HG02840 (cell line): ENCODE measurements at regions not wholly inside any gene's neighbourhood (a gene's known extent, or its start where the extent isn't known, plus 50 kb on each side); places are given as distances from the start of the nearest gene placed in this dataset.
"Not testable (repeated sequence)": the region's sequence is repeated elsewhere in the genome, so short reads cannot be mapped to it uniquely, and the experiment has no call there.

ENCODE experiments used
- ATAC-seq: cut with Tn5 transposase; IDR thresholded peaks from one replicate; pipeline ENCODE4 v1.9.1; 2021; ENCODE audit warnings: mild to moderate bottlenecking, moderate library complexity, moderate number of reproducible peaks; ENCODE audit not compliant: unreplicated experiment, low FRiP score

- ATAC-seq: not testable (repeated sequence)
These were observed 122.4 kb downstream of the NPIPB11 start for GRCh38 chr16:29284159-29284558.

- not testable (repeated sequence) for ATAC-seq
These were observed 128.2 kb downstream of the NPIPB11 start for GRCh38 chr16:29278097-29278871.

GRCh38 chr16:29276446-29276845 is 130.1 kb downstream of the NPIPB11 start:
- ATAC-seq: not testable (repeated sequence)

GRCh38 chr16:29274055-29275035 is 132.2 kb downstream of the NPIPB11 start:
- not testable (repeated sequence) for ATAC-seq

- not testable (repeated sequence) for ATAC-seq
These were observed 133.0 kb downstream of the NPIPB11 start for GRCh38 chr16:29273298-29274054.

GRCh38 chr16:29271721-29272675 is 134.5 kb downstream of the NPIPB11 start:
- not testable (repeated sequence) for ATAC-seq

- not testable (repeated sequence) for ATAC-seq
These were observed 135.6 kb downstream of the NPIPB11 start for GRCh38 chr16:29270923-29271322.

- not testable (repeated sequence) for ATAC-seq
These were observed 136.5 kb downstream of the NPIPB11 start for GRCh38 chr16:29270033-29270432.

- not testable (repeated sequence) for ATAC-seq
These were observed 137.2 kb downstream of the NPIPB11 start for GRCh38 chr16:29269192-29269811.

- ATAC-seq: not testable (repeated sequence)
These were observed 137.7 kb downstream of the NPIPB11 start for GRCh38 chr16:29268785-29269191.

GRCh38 chr16:29268348-29268747 is 138.2 kb downstream of the NPIPB11 start:
- not testable (repeated sequence) for ATAC-seq

- ATAC-seq: not testable (repeated sequence)
These were observed 138.6 kb downstream of the NPIPB11 start for GRCh38 chr16:29267891-29268290.

- not testable (repeated sequence) for ATAC-seq
These were observed 139.4 kb downstream of the NPIPB11 start for GRCh38 chr16:29267055-29267619.

GRCh38 chr16:29266612-29267011 is 139.9 kb downstream of the NPIPB11 start:
- ATAC-seq: not testable (repeated sequence)

GRCh38 chr16:29265255-29265853 is 141.2 kb downstream of the NPIPB11 start:
- not testable (repeated sequence) for ATAC-seq

GRCh38 chr16:29264080-29264837 is 142.3 kb downstream of the NPIPB11 start:
- not testable (repeated sequence) for ATAC-seq

GRCh38 chr16:29262725-29263124 is 143.8 kb downstream of the NPIPB11 start:
- not testable (repeated sequence) for ATAC-seq
